Body of pancreas (tissue), 4 donors: ENCODE measurements at regions not wholly inside any gene's neighbourhood (a gene's known extent, or its start where the extent isn't known, plus 50 kb on each side); places are given as distances from the start of the nearest gene placed in this dataset.

Experiments used
- ATAC-seq: fragments of 150-250 bp; one replicate; pipeline ENCODE4 v1.9.1; 2016
- DNase-seq, 4 donors: peaks; one replicate each; pipeline ENCODE4 v3.0.0-alpha.2; 2019
- H3K27ac ChIP-seq, 4 donors: fragments of 200-600 bp; sonication (generic); 1 replicate in 3 of 4; 2 replicates in 1 of 4; pipeline versions ENCODE4 v1.5.1 to v1.6.1; 2016 to 2019; ENCODE audit warnings: mild to moderate bottlenecking in 1 of 4, mixed read lengths in 1 of 4, moderate library complexity in 1 of 4
- H3K27me3 ChIP-seq, 2 donors: fragments of 200-600 bp; sonication (generic); one replicate each; pipeline ENCODE4 v1.6.0; 2016; ENCODE audit warnings: mild to moderate bottlenecking in 1 of 2
- H3K36me3 ChIP-seq, 2 donors: fragments of 200-600 bp; sonication (generic); replicated peaks in 1 of 2; 2 replicates each; pipeline ENCODE4 v1.5.1; 2016; ENCODE audit warnings: low read depth in 2 of 2; ENCODE audit not compliant: insufficient read depth in 1 of 2
- H3K4me1 ChIP-seq: fragments of 200-600 bp; sonication (generic); one replicate; pipeline ENCODE4 v1.6.0; 2016
- H3K4me3 ChIP-seq, 2 donors: fragments of 200-600 bp; sonication (generic); 1 replicate in 1 of 2; 2 replicates in 1 of 2; pipeline ENCODE4 v1.5.1; 2016 to 2019
- H3K9me3 ChIP-seq, 3 donors: fragments of 200-600 bp; sonication (generic); 1 replicate in 2 of 3; 2 replicates in 1 of 3; pipeline ENCODE4 v1.5.1; 2016
- POLR2A ChIP-seq, 3 donors: fragments of 450-650 bp; IDR thresholded peaks; one replicate each; pipeline ENCODE4 v1.6.1; 2016; ENCODE audit warnings: antibody characterized with exemption in 3 of 3, mild to moderate bottlenecking in 2 of 3
- WGBS, 2 donors: methylation state at CpG; one replicate each; pipeline ENCODE4 v1.1.5; 2017; 5-methylcytosine and 5-hydroxymethylcytosine counted together
- intact Hi-C: fragments of 100-400 bp; cut with DNase I; formaldehyde crosslinking; loops from one replicate; pipeline ENCODE4 v1.15.1; 2023
- TF ChIP-seq, protein P1 (sequence below), 7 experiments: fragments of 450-650 bp in 4 of 7; fragments of 200-600 bp in 3 of 7; sonication (generic) in 3 of 7; IDR thresholded peaks; one replicate each; pipeline ENCODE4 v1.5.1; 2016 to 2019; ENCODE audit warnings: antibody characterized with exemption in 7 of 7

DNA sequence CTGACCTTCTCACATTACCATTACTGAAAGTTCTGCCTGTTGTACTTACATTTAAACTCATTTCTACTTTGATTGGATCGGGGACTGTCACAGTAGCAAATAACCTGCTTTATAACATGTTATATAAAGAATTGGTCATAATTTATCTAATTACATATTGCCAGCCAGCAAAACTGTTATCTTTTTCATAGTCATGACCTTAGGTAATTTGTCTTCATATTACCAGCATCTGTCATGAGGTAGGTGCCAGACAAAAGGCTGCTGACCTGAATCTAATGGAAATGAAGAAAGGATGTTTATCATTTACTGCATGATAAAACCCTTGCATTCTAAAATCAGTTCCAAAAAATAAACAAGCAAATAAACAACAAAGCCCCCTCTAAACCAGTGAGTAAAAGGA is 89.4 kb upstream of the LRP1B start:
- ATAC-seq (no peak), DNase-seq (no peak)
- no peaks in the 10 kb centered on the region for H3K27me3 ChIP-seq
- no peaks in the 10 kb centered on the region for H3K36me3 ChIP-seq
- no peak overlapping the region for H3K27ac ChIP-seq
- H3K4me1 ChIP-seq, result no peaks in the 10 kb centered on the region
- H3K9me3 ChIP-seq, result no peaks in the 10 kb centered on the region
- H3K4me3 ChIP-seq, result no peak overlapping the region
- no peak for TF ChIP-seq POLR2A (IDR thresholded peaks at IDR 0.05)
- TF ChIP-seq, protein P1, sequence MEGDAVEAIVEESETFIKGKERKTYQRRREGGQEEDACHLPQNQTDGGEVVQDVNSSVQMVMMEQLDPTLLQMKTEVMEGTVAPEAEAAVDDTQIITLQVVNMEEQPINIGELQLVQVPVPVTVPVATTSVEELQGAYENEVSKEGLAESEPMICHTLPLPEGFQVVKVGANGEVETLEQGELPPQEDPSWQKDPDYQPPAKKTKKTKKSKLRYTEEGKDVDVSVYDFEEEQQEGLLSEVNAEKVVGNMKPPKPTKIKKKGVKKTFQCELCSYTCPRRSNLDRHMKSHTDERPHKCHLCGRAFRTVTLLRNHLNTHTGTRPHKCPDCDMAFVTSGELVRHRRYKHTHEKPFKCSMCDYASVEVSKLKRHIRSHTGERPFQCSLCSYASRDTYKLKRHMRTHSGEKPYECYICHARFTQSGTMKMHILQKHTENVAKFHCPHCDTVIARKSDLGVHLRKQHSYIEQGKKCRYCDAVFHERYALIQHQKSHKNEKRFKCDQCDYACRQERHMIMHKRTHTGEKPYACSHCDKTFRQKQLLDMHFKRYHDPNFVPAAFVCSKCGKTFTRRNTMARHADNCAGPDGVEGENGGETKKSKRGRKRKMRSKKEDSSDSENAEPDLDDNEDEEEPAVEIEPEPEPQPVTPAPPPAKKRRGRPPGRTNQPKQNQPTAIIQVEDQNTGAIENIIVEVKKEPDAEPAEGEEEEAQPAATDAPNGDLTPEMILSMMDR (IDR thresholded peaks at IDR 0.05), result no peak
- intact Hi-C loops, result no loop called here
- 82 to 93% methylated on average over 1 of the region's 1 CpG for WGBS, 2 donors

DNA sequence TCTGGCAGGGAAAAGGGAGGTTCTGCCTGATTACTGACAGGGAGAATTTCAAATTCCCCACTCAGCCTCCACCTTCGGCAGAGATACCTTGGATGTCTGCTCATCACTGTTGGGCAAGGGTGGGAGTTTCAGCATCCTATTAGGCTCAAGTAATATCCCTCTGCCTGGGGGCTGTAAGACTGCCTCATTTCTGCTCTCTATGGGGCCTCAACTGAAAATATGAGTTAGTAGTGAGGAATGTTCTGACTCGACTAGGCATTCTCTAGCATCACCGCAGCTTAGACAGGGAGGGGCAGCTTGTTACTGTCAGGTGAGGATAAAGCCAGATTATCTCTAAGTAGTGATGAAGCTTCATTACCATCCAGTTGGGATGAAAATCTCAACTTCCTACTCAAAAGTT is 87.7 kb upstream of the LRP1B start:
- intact Hi-C loops, result no loop called here
- no peaks in the 10 kb centered on the region for H3K36me3 ChIP-seq
- TF ChIP-seq POLR2A (IDR thresholded peaks at IDR 0.05), result no peak
- TF ChIP-seq, protein P1 (IDR thresholded peaks at IDR 0.05), result no peak
- ATAC-seq (no peak), DNase-seq (no peak)
- no peak overlapping the region for H3K4me3 ChIP-seq
- no peak overlapping the region for H3K27ac ChIP-seq
- no peaks in the 10 kb centered on the region for H3K27me3 ChIP-seq
- WGBS, 2 donors, result 61% methylated on average over 3 of the region's 3 CpGs
- H3K4me1 ChIP-seq, result no peaks in the 10 kb centered on the region
- no peaks in the 10 kb centered on the region for H3K9me3 ChIP-seq

GRCh38 chr2:142217804-142218203 is 87.0 kb upstream of the LRP1B start:
- DNase-seq (no peak), ATAC-seq (no peak)
- no peak for TF ChIP-seq POLR2A (IDR thresholded peaks at IDR 0.05)
- TF ChIP-seq, protein P1 (IDR thresholded peaks at IDR 0.05), result no peak
- Histone ChIP-seq H3K9me3 (no peaks in the 10 kb centered on the region), H3K4me1 (no peaks in the 10 kb centered on the region), H3K36me3 (no peaks in the 10 kb centered on the region), H3K27ac (no peak overlapping the region), H3K4me3 (no peak overlapping the region), H3K27me3 (no peaks in the 10 kb centered on the region)
- intact Hi-C loops, result no loop called here

- H3K27ac ChIP-seq, result no peak overlapping the region
- intact Hi-C loops, result no loop called here
- ATAC-seq (no peak), DNase-seq (no peak)
- no peaks in the 10 kb centered on the region for H3K4me1 ChIP-seq
- H3K4me3 ChIP-seq, result no peak overlapping the region
- H3K9me3 ChIP-seq, result no peaks in the 10 kb centered on the region
- H3K36me3 ChIP-seq, result no peaks in the 10 kb centered on the region
- no peaks in the 10 kb centered on the region for H3K27me3 ChIP-seq
- TF ChIP-seq POLR2A (IDR thresholded peaks at IDR 0.05), result no peak
- TF ChIP-seq, protein P1 (IDR thresholded peaks at IDR 0.05), result no peak
- WGBS, 2 donors, result 29 to 43% methylated on average over 1 of the region's 1 CpG
Observed at GRCh38 chr2:142200062-142200461, 69.2 kb upstream of the LRP1B start.

DNA sequence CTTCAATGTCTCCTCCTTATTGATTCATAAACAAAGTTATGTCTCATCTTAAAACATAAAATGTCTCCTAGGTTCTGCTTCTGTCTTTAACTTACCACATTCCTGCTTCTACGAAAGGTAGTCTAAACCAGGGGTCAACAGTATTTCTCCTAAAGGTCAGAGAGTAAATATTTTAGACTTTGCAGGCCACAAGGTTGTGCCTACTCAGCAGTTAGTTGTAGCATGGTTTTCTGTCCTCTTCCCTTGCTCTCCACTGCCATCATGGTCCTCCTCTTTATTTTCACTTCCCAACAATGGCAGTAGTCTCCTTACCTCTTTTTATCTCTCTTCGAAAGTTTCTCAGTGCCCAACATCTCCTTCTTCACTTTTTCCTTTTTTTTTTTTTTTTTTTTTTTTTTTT is 68.3 kb upstream of the LRP1B start:
- 45% methylated on average over 2 of the region's 2 CpGs for WGBS, 2 donors

More for the DNA sequence above, 68.3 kb upstream of the LRP1B start:
- H3K9me3 ChIP-seq, result no peaks in the 10 kb centered on the region
- no peak for DNase-seq
- no peaks in the 10 kb centered on the region for H3K4me1 ChIP-seq
- no peaks in the 10 kb centered on the region for H3K36me3 ChIP-seq
- TF ChIP-seq, protein P1 (IDR thresholded peaks at IDR 0.05), result no peak
- TF ChIP-seq POLR2A (IDR thresholded peaks at IDR 0.05), result no peak
- H3K4me3 ChIP-seq, result no peak overlapping the region
- no peak overlapping the region for H3K27ac ChIP-seq
- no peak for ATAC-seq
- H3K27me3 ChIP-seq, result no peaks in the 10 kb centered on the region
- intact Hi-C loops, result no loop called here
